WI38 (cell line): ENCODE measurements at regions not wholly inside any gene's neighbourhood (a gene's known extent, or its start where the extent isn't known, plus 50 kb on each side); places are given as distances from the start of the nearest gene placed in this dataset.
"Not testable (repeated sequence)": the region's sequence is repeated elsewhere in the genome, so short reads cannot be mapped to it uniquely, and the experiment has no call there.

ENCODE experiments used
- H3K4me3 ChIP-seq: 2 replicates; pipeline ENCODE4 v1.5.1; 2011; ENCODE audit warnings: low read depth, mild to moderate bottlenecking, control low read depth, low read length
- CTCF ChIP-seq: IDR thresholded peaks from 2 replicates; pipeline ENCODE4 v1.5.1; 2012; ENCODE audit warnings: low read depth, mild to moderate bottlenecking, control low read depth, low read length

GRCh38 chrX:38954520-38954919, 153.3 kb downstream of the MID1IP1 start:
- H3K4me3 ChIP-seq, result no peak overlapping the region
- TF ChIP-seq CTCF, result no peak

- H3K4me3 ChIP-seq, result no peak overlapping the region
- no peak for TF ChIP-seq CTCF
Observed at GRCh38 chrX:38959736-38960135, 158.5 kb downstream of the MID1IP1 start.

GRCh38 chrX:38960137-38960536, 158.9 kb downstream of the MID1IP1 start:
- no peak overlapping the region for H3K4me3 ChIP-seq
- no peak for TF ChIP-seq CTCF

GRCh38 chrX:38961936-38962335, 160.7 kb downstream of the MID1IP1 start:
- no peak overlapping the region for H3K4me3 ChIP-seq
- TF ChIP-seq CTCF, result no peak

- not testable (repeated sequence) for H3K4me3 ChIP-seq
Observed at GRCh38 chrX:38963244-38963643, 162.0 kb downstream of the MID1IP1 start.

- TF ChIP-seq CTCF, result no peak
- no peak overlapping the region for H3K4me3 ChIP-seq
Observed at GRCh38 chrX:38965888-38966287, 164.6 kb downstream of the MID1IP1 start.

- no peak overlapping the region for H3K4me3 ChIP-seq
- no peak for TF ChIP-seq CTCF
Observed at GRCh38 chrX:38968344-38969216, 167.3 kb downstream of the MID1IP1 start.

- no peak overlapping the region for H3K4me3 ChIP-seq
- TF ChIP-seq CTCF, result no peak
Observed at GRCh38 chrX:38970074-38970473, 168.8 kb downstream of the MID1IP1 start.
